Progenitor cell of endocrine pancreas (in vitro differentiated cells): ENCODE measurements at regions not wholly inside any gene's neighbourhood (a gene's known extent, or its start where the extent isn't known, plus 50 kb on each side); places are given as distances from the start of the nearest gene placed in this dataset.
A peak's percentile ranks its signal among the peaks of the same experiment; 100 is the strongest.

Experiments
- DNase-seq: peaks from one replicate; pipeline ENCODE4 v3.0.0; 2021; ENCODE audit warnings: low spot score; ENCODE audit not compliant: unreplicated experiment
- H3K27ac Mint-ChIP-seq: 2 replicates; pipeline ENCODE4 v1.8.0; 2021; ENCODE audit warnings: mild to moderate bottlenecking, moderate library complexity, mixed read lengths
- H3K27me3 Mint-ChIP-seq: 2 replicates; pipeline ENCODE4 v1.8.0; 2021; ENCODE audit warnings: mixed read lengths
- H3K36me3 Mint-ChIP-seq: 2 replicates; pipeline ENCODE4 v1.8.0; 2022; ENCODE audit warnings: mixed read lengths; ENCODE audit not compliant: insufficient read depth
- H3K4me1 Mint-ChIP-seq: 2 replicates; pipeline ENCODE4 v1.8.0; 2021; ENCODE audit warnings: low read depth, mixed read lengths
- H3K4me3 Mint-ChIP-seq: 2 replicates; pipeline ENCODE4 v1.8.0; 2021; ENCODE audit warnings: low read depth, mild to moderate bottlenecking, moderate library complexity, mixed read lengths
- H3K9me3 Mint-ChIP-seq: 2 replicates; pipeline ENCODE4 v1.8.0; 2021; ENCODE audit warnings: low read depth, mixed read lengths
- TF ChIP-seq, protein P1 (sequence below): fragments of 200-600 bp; sonication (generic); IDR thresholded peaks from one replicate; pipeline ENCODE4 v1.5.0; 2021; ENCODE audit warnings: antibody characterized with exemption, mild to moderate bottlenecking; ENCODE audit not compliant: unreplicated experiment

DNA sequence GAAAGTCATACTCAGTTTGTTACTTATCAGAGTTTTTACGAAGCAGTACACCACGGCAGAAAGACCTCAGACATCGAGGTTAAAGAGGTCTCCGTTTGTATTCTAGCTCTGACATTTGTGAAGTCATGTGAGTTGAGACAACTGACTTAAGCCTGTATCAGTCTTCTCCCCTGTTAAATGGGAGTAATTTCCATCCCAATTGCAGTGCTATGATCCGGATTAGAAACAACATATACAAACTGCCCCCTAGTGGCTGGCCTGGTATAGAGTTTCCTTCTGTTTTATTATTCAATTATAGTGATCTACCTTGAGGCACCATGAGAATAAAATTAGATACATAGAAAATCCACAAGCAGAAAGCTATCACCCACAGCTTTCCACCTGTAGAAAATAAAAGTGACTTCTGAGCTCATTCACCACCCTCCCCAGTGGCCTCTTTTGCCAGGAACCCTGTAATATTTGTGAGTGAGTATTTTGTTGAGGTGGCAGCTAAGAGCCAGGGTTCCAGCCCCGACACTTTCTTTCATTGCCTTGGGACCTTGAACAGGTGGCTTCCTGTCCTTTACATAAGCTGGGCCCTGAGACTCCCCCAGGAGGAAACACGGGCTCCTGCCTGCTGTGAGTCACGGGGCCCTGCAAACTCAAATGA, 607.2 kb upstream of the MGMT start:
- Mint-ChIP-seq H3K4me3 (no peak overlapping the region), H3K9me3 (no peaks in the 10 kb centered on the region), H3K36me3 (no peaks in the 10 kb centered on the region), H3K27me3 (peaks cover 21% of the 10 kb centered on the region), H3K4me1 (peaks cover 4% of the 10 kb centered on the region), H3K27ac (no peak overlapping the region)
- TF ChIP-seq, protein P1, sequence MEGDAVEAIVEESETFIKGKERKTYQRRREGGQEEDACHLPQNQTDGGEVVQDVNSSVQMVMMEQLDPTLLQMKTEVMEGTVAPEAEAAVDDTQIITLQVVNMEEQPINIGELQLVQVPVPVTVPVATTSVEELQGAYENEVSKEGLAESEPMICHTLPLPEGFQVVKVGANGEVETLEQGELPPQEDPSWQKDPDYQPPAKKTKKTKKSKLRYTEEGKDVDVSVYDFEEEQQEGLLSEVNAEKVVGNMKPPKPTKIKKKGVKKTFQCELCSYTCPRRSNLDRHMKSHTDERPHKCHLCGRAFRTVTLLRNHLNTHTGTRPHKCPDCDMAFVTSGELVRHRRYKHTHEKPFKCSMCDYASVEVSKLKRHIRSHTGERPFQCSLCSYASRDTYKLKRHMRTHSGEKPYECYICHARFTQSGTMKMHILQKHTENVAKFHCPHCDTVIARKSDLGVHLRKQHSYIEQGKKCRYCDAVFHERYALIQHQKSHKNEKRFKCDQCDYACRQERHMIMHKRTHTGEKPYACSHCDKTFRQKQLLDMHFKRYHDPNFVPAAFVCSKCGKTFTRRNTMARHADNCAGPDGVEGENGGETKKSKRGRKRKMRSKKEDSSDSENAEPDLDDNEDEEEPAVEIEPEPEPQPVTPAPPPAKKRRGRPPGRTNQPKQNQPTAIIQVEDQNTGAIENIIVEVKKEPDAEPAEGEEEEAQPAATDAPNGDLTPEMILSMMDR: peak; percentile 65
- no peak for DNase-seq

DNA sequence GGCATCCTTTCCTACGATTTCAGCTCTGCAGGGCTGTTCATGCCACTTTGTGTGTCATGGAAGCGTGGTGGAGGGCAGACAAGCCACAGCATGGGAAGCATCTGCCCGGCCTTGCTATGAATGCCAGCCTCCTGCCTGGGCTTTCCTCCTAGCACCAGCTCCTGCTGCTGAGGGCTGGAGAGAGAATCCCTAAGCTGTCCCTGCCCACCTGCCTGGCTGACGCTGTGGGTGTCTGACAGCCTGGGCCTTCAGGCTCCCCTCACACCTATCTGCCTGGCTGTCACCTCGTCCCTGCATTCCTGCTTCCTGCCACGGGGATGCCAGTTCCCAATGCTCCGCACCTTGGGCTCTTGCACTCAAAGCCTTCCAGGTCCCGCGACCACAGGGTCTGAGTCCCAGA, 606.5 kb upstream of the MGMT start:
- DNase-seq: no peak
- no peak overlapping the region for H3K4me3 Mint-ChIP-seq
- no peaks in the 10 kb centered on the region for H3K4me1 Mint-ChIP-seq
- no peak overlapping the region for H3K27ac Mint-ChIP-seq
- H3K36me3 Mint-ChIP-seq: no peaks in the 10 kb centered on the region
- TF ChIP-seq, protein P1: no peak
- no peaks in the 10 kb centered on the region for H3K9me3 Mint-ChIP-seq
- H3K27me3 Mint-ChIP-seq: peaks cover 21% of the 10 kb centered on the region

DNA sequence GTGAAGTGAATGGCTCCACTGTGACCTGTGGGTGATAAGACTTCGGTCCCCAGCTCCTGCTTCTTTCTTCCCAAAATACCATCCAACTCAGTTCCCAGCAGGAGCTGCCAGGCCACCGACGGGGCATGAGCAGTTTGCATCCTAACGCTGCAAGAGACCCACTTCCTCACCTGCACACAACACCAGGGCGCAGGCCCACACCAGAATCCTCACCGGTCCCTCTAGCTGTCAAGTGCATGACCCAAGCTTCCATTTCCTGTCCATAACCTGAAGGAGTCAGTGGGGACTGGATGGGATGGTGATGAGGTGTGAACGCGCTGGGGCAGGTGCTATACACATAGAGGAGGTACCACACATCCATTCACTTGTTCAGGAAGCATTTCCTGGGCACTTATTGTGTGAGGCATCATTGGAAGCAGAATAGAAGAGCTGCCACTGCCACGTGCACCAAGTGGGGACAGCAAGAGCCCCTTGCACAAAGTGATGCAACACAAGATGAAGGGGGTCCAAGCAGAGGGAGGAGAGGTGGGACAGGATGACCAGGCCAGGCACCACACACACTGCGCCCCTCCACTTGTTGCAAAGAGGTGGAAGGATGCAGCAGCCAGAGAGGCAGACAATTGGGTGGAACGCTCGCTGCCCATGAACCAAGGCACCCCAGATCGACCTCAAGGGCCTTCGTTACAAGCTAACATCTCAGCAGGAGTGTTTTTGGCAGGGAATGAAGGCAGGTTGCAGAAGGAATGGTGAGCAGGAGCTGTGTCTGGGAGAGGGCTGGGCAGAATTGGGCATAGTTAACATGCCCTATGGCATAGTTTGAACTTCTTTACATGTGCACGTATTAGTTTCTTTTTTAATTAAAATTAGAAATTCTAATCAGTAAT, 605.8 kb upstream of the MGMT start:
- no peaks in the 10 kb centered on the region for H3K36me3 Mint-ChIP-seq
- peaks cover 24% of the 10 kb centered on the region for H3K27me3 Mint-ChIP-seq
- H3K27ac Mint-ChIP-seq: no peak overlapping the region
- H3K4me1 Mint-ChIP-seq: no peaks in the 10 kb centered on the region
- DNase-seq: no peak
- TF ChIP-seq, protein P1: no peak
- no peak overlapping the region for H3K4me3 Mint-ChIP-seq
- H3K9me3 Mint-ChIP-seq: no peaks in the 10 kb centered on the region

DNA sequence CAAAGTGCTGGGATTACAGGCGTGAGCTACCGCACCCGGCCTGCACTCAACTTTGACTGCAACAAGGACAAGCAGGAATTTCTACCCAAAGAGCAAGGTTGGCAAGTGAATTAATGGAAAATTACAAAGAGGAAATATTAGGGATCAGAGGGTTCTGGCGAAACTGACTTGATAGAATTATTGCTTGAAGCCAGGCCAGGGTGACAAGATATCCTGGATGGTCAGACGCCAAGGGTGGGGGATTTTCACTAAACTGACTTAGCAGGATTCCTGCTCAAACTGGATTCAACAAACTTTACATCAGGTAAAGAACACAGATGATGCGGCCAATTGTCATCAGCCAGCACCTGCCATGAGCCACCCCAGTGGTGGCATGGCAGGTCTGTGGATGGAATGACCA, 603.6 kb upstream of the MGMT start:
- TF ChIP-seq, protein P1: no peak
- H3K9me3 Mint-ChIP-seq: no peaks in the 10 kb centered on the region
- H3K36me3 Mint-ChIP-seq: no peaks in the 10 kb centered on the region
- no peaks in the 10 kb centered on the region for H3K4me1 Mint-ChIP-seq
- peaks cover 25% of the 10 kb centered on the region for H3K27me3 Mint-ChIP-seq
- H3K27ac Mint-ChIP-seq: no peak overlapping the region
- no peak for DNase-seq
- no peak overlapping the region for H3K4me3 Mint-ChIP-seq

DNA sequence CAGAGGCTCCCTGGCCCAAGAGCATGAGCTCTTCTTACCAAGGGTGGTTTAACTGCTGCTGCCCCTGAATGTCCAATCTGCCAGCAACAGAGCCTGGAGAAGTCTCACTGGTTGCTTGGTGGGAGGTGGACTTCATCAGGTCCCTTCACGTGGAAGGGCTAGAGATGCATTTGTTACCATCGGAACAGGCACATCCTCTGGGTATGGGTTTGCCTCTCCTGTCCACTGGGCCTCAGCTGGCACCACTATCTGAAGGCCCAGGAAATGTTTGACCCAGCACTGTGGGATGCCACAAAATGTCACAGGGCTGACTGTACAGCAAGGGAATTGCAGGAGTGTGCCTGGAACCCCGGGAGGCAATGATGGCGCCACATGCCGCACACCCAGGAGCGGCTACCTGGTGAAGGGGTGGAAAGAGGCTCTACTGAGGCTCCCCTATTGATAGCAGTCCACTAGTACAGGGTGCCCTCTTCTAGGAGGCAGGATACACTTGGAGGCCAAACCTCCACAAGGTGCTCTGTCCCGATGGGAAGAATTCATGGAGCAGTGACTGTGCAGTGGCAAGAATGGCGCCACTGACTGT, 603.1 kb upstream of the MGMT start:
- DNase-seq: no peak
- peaks cover 26% of the 10 kb centered on the region for H3K27me3 Mint-ChIP-seq
- H3K4me3 Mint-ChIP-seq: no peak overlapping the region
- no peaks in the 10 kb centered on the region for H3K4me1 Mint-ChIP-seq
- TF ChIP-seq, protein P1: no peak
- H3K36me3 Mint-ChIP-seq: no peaks in the 10 kb centered on the region
- H3K9me3 Mint-ChIP-seq: no peaks in the 10 kb centered on the region
- no peak overlapping the region for H3K27ac Mint-ChIP-seq
